ENCODE measurements at regions not wholly inside any gene's neighbourhood (a gene's known extent, or its start where the extent isn't known, plus 50 kb on each side); places are given as distances from the start of the nearest gene placed in this dataset.

DNA sequence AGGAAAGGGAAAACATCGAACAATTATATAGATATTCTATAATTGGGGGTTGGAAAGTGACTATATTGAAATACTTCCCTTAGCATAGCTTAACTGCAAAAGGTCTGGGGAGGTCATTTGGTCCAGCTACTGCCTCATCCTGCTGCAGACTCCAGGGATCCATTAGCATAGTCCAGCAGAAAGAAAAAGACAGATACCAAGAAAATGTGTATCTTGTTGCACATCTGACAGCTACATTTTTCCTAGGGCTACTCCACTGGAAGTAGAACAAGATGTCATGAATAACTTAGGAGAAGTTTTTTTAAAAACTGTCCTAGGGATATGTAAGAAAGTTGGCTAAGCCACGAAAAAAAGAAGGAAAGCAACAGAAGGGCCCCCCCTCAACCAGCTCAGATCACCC is 92.9 kb upstream of the SLC30A5 start:
- no peak overlapping the region for H3K4me3 ChIP-seq (ENCODE audit: low read depth, low read length)
- DNase-seq, result no peak
- TF ChIP-seq, protein P1, sequence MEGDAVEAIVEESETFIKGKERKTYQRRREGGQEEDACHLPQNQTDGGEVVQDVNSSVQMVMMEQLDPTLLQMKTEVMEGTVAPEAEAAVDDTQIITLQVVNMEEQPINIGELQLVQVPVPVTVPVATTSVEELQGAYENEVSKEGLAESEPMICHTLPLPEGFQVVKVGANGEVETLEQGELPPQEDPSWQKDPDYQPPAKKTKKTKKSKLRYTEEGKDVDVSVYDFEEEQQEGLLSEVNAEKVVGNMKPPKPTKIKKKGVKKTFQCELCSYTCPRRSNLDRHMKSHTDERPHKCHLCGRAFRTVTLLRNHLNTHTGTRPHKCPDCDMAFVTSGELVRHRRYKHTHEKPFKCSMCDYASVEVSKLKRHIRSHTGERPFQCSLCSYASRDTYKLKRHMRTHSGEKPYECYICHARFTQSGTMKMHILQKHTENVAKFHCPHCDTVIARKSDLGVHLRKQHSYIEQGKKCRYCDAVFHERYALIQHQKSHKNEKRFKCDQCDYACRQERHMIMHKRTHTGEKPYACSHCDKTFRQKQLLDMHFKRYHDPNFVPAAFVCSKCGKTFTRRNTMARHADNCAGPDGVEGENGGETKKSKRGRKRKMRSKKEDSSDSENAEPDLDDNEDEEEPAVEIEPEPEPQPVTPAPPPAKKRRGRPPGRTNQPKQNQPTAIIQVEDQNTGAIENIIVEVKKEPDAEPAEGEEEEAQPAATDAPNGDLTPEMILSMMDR (IDR thresholded peaks at IDR 0.05; ENCODE audit: low read depth, low read length), result no peak

DNA sequence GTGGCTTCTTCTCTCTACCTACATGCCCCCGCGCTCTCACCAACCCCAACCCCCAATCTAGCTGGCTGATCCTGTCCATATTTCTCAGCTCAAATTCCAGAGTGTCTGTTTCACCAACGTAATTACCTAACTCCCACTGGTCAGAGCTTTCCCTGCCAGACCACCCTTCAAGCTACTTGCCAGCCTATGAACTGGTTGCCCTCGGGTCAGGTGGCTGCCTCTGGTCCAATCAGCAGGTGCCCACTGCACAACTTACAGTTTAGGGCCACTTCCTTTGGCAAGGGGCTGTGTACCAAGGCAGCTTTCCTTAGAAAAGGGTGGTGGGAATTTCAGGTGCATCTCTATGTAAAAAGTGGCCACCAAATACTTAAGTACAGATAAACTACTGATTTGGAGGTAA is 92.2 kb upstream of the SLC30A5 start:
- Histone ChIP-seq H3K9me3 (ENCODE audit: severe bottlenecking) (no peaks in the 10 kb centered on the region), H3K27me3 (ENCODE audit: insufficient read depth, low read depth, severe bottlenecking) (no peaks in the 10 kb centered on the region), H3K36me3 (no peaks in the 10 kb centered on the region), H3K27ac (no peak overlapping the region), H3K4me3 (ENCODE audit: low read depth, low read length) (no peak overlapping the region)
- TF ChIP-seq, protein P1 (IDR thresholded peaks at IDR 0.05; ENCODE audit: low read depth, low read length), result no peak
- DNase-seq, result no peak

More for the DNA sequence above, 92.9 kb upstream of the SLC30A5 start:
- Histone ChIP-seq H3K36me3 (no peaks in the 10 kb centered on the region), H3K27ac (no peak overlapping the region), H3K9me3 (ENCODE audit: severe bottlenecking) (no peaks in the 10 kb centered on the region), H3K27me3 (ENCODE audit: insufficient read depth, low read depth, severe bottlenecking) (no peaks in the 10 kb centered on the region)

DNA sequence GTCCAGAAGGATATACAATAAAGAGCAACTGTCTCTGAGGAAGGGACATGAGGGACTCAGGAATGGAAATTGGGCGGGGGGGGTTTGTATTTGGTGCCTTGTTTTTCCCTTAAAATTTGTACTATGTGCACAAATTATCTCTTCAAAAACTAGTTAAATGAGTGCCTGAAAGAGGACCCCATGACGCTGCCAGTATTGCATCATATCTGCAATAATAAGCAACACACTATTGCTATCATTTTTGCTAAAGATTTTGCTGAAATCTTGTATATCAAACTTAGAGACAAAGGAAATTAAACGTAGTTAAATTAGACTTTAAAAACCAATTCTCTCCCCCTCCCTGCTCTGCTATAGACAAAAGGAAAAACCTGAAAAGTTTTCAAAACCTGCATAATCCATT is 89.7 kb upstream of the SLC30A5 start:
- Histone ChIP-seq H3K27me3 (ENCODE audit: insufficient read depth, low read depth, severe bottlenecking) (no peaks in the 10 kb centered on the region), H3K9me3 (ENCODE audit: severe bottlenecking) (no peaks in the 10 kb centered on the region), H3K36me3 (no peaks in the 10 kb centered on the region), H3K4me3 (ENCODE audit: low read depth, low read length) (no peak overlapping the region), H3K27ac (no peak overlapping the region)
- DNase-seq, result no peak
- TF ChIP-seq, protein P1 (IDR thresholded peaks at IDR 0.05; ENCODE audit: low read depth, low read length), result no peak

DNA sequence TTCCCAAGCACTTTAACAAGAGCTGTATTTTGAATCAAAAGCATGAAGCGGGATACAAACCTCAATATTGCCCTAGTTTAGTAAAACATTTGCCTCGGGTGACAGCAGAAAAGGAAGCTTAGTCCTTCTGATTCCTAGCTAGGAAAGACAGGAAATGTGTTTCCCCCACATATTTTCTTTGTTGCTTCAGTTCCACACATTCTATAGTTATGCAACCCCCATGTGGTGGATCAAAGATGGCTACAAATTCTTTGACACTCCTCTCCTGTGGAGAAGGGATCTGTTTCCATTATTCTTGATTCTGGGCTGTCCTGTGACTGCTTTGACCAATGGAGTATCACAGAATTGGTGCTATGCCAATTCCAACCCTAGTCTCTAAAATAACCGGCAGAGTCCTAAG is 89.1 kb upstream of the SLC30A5 start:
- Histone ChIP-seq H3K36me3 (no peaks in the 10 kb centered on the region), H3K27ac (no peak overlapping the region), H3K9me3 (ENCODE audit: severe bottlenecking) (no peaks in the 10 kb centered on the region)

DNA sequence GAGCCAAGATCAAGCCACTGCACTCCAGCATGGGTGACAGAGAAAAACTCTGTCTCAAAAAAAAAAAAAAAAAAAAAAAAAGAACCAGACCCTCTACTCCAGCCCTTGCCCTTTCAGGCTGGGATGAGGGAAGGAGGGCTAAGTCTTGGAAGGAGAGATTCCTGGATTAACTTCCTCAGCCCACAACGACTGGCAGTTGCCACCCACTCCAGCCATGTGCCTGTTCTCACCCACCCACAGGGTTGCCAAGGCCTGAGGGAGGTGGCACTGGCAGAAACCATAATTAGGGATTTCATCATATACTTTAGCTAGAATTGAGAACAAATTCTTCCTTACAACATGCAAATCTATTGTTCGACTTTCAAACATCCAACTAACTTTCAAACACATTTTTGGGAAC is 87.8 kb upstream of the SLC30A5 start:
- Histone ChIP-seq H3K27me3 (ENCODE audit: insufficient read depth, low read depth, severe bottlenecking) (no peaks in the 10 kb centered on the region), H3K4me3 (ENCODE audit: low read depth, low read length) (no peak overlapping the region), H3K27ac (no peak overlapping the region), H3K9me3 (ENCODE audit: severe bottlenecking) (no peaks in the 10 kb centered on the region), H3K36me3 (no peaks in the 10 kb centered on the region)
- no peak for DNase-seq
- TF ChIP-seq, protein P1 (IDR thresholded peaks at IDR 0.05; ENCODE audit: low read depth, low read length), result no peak

More for the DNA sequence above, 89.1 kb upstream of the SLC30A5 start:
- H3K27me3 ChIP-seq (ENCODE audit: insufficient read depth, low read depth, severe bottlenecking), result no peaks in the 10 kb centered on the region
- no peak for DNase-seq
- no peak overlapping the region for H3K4me3 ChIP-seq (ENCODE audit: low read depth, low read length)
- TF ChIP-seq, protein P1 (IDR thresholded peaks at IDR 0.05; ENCODE audit: low read depth, low read length), result no peak

DNA sequence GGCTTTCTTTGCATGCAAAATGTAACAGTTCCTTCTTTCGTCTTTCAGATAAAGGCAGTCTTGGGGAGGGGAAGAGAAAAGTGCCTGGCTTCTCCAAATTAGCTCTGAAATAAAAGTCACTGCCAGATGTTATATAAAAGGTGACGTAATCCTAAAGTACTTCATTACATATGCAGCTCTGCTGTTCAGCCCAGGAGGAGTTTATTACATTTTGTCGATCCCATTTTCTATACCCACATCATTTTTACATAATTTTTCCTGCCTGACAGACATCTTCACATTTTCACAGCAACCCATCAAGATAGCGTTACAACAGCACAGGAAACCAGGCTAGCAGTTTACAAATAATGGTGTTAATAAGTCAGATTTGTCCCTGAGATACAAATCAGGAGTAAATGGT is 86.7 kb upstream of the SLC30A5 start:
- no peaks in the 10 kb centered on the region for H3K9me3 ChIP-seq (ENCODE audit: severe bottlenecking)
- TF ChIP-seq, protein P1 (IDR thresholded peaks at IDR 0.05; ENCODE audit: low read depth, low read length), result no peak
- no peak overlapping the region for H3K4me3 ChIP-seq (ENCODE audit: low read depth, low read length)
- DNase-seq, result no peak
- H3K27me3 ChIP-seq (ENCODE audit: insufficient read depth, low read depth, severe bottlenecking), result no peaks in the 10 kb centered on the region
- no peaks in the 10 kb centered on the region for H3K36me3 ChIP-seq
- no peak overlapping the region for H3K27ac ChIP-seq
